Loucy (cell line): ENCODE measurements at regions not wholly inside any gene's neighbourhood (a gene's known extent, or its start where the extent isn't known, plus 50 kb on each side); places are given as distances from the start of the nearest gene placed in this dataset.

ENCODE experiments used
- CTCF ChIP-seq: fragments of 200-600 bp; sonication (generic); conservative IDR thresholded peaks from 2 replicates; pipeline ENCODE4 v1.5.1; 2014; ENCODE audit warnings: mild to moderate bottlenecking, antibody characterized with exemption, low read length
- EZH2phosphoT487 ChIP-seq: fragments of 200-600 bp; IDR thresholded peaks from 2 replicates; pipeline ENCODE4 v1.6.1; 2018; ENCODE audit warnings: antibody characterized with exemption, mild to moderate bottlenecking, moderate library complexity, borderline replicate concordance

DNA sequence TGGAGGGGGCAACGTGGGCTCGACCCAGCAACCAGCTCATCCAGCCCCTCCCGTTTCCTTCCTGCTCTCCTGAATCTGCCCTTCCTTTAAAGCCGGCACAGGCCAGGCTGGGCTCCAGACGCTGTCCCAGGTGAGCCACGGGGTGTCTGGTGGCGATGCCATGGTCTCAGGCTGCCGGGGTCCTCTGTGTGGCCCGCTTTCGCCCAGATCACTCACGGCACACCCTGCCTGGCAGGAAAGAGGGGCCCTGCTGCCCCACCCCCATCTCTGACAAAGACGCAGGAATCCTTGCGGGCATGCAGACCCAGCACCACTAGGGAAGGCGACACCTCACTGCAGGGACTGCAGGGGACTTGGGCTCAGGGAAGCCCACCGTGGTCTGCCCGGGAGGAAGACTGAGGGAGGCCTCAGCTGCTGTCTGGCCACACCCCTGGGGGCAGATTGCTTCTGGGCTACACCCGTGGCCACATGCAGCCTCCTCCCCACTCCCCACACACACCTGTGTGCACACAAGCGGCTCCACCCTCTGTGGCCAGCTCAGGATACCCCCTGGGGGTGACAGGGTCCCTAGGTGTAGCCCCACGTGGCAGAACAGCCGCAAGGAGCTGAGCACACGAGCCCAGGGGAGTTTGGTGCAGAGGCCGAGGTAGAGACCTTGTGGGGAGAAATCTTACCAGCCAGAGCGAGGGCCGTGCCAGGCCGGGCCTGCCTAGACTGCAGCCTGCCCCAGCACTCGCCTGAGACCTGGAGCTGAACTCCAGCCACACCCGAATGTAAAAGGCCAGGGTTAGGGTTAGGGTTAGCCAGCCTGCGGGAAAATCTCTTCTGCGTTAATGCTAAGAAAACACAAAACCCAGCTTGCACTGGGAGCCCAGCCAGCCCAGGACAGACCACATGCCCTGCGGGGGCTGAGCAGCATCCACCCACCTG lies 104.6 kb downstream of the DLL1 start:
- no peak for TF ChIP-seq CTCF
- no peak for TF ChIP-seq EZH2phosphoT487
